ENCODE measurements at regions not wholly inside any gene's neighbourhood (a gene's known extent, or its start where the extent isn't known, plus 50 kb on each side); places are given as distances from the start of the nearest gene placed in this dataset.

DNA sequence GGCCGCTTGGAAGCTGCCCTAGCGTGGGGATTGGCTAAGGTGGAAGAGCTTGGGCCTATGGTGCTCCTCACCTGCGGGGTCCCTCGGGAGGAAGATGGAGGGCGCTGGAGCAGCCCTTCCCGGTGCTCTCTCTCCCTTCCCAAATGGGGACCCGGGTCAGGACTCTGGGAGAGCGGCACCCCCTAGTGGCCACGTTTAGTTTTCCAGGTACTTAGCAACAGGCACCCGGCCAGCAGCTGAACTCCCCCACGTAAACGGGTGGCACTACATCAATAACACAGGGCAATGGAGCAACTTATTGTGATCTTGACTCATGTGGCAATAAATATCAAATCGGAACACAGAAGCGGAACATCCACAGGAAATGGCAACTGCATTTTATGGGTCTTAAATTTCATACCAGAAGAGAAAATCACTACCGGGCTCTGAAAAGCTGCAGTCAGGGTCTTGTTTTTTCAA lies 316.6 kb downstream of the AGTPBP1 start:
- TF ChIP-seq, protein P1, sequence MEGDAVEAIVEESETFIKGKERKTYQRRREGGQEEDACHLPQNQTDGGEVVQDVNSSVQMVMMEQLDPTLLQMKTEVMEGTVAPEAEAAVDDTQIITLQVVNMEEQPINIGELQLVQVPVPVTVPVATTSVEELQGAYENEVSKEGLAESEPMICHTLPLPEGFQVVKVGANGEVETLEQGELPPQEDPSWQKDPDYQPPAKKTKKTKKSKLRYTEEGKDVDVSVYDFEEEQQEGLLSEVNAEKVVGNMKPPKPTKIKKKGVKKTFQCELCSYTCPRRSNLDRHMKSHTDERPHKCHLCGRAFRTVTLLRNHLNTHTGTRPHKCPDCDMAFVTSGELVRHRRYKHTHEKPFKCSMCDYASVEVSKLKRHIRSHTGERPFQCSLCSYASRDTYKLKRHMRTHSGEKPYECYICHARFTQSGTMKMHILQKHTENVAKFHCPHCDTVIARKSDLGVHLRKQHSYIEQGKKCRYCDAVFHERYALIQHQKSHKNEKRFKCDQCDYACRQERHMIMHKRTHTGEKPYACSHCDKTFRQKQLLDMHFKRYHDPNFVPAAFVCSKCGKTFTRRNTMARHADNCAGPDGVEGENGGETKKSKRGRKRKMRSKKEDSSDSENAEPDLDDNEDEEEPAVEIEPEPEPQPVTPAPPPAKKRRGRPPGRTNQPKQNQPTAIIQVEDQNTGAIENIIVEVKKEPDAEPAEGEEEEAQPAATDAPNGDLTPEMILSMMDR (IDR thresholded peaks at IDR 0.05; ENCODE audit: insufficient read depth, low read length): peak; percentile 19
- TF ChIP-seq POLR2AphosphoS5 (IDR thresholded peaks at IDR 0.05; ENCODE audit: low read depth) (no peak), REST (IDR thresholded peaks at IDR 0.05; ENCODE audit: insufficient replicate concordance, low read depth) (no peak)

Data from HL-60 (cell line).